DOHH2 (cell line): ENCODE measurements at regions not wholly inside any gene's neighbourhood (a gene's known extent, or its start where the extent isn't known, plus 50 kb on each side); places are given as distances from the start of the nearest gene placed in this dataset.

Experiments used
- EZH2phosphoT487 ChIP-seq: fragments of 200-600 bp; sonication (generic); IDR thresholded peaks from 2 replicates; pipeline ENCODE4 v1.6.1; 2017; ENCODE audit warnings: borderline replicate concordance, mild to moderate bottlenecking, antibody characterized with exemption, low read length, moderate library complexity, mixed read lengths
- TF ChIP-seq, protein P1 (sequence below): fragments of 200-600 bp; sonication (generic); IDR thresholded peaks from one replicate; pipeline ENCODE4 v1.5.1; 2014; ENCODE audit warnings: antibody characterized with exemption, mild to moderate bottlenecking, low read depth, low read length; ENCODE audit not compliant: poor library complexity, severe bottlenecking

DNA sequence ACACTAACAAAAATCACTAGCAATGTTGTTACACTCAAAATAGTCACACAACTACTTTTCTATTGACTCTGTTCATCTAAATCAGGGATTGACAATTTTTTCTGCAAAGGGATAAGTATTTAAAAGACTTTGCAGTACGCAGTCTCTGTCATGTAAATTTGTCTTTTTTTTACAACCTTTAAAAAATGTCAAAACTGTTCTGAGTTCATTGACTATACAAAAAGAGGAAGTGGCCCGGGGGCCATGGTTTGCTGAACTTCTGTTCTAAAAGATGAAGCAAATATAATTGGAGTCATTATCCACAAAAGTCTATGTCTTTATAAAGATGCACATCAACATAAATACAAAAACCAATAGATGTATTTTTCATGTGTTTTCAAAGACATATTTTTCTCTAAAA, 1310.3 kb downstream of the RPA4 start:
- TF ChIP-seq, protein P1, sequence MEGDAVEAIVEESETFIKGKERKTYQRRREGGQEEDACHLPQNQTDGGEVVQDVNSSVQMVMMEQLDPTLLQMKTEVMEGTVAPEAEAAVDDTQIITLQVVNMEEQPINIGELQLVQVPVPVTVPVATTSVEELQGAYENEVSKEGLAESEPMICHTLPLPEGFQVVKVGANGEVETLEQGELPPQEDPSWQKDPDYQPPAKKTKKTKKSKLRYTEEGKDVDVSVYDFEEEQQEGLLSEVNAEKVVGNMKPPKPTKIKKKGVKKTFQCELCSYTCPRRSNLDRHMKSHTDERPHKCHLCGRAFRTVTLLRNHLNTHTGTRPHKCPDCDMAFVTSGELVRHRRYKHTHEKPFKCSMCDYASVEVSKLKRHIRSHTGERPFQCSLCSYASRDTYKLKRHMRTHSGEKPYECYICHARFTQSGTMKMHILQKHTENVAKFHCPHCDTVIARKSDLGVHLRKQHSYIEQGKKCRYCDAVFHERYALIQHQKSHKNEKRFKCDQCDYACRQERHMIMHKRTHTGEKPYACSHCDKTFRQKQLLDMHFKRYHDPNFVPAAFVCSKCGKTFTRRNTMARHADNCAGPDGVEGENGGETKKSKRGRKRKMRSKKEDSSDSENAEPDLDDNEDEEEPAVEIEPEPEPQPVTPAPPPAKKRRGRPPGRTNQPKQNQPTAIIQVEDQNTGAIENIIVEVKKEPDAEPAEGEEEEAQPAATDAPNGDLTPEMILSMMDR, result no peak
- no peak for TF ChIP-seq EZH2phosphoT487
